Panc1 (cell line): ENCODE measurements at regions not wholly inside any gene's neighbourhood (a gene's known extent, or its start where the extent isn't known, plus 50 kb on each side); places are given as distances from the start of the nearest gene placed in this dataset.
A peak's percentile ranks its signal among the peaks of the same experiment; 100 is the strongest.

Experiments used
- ATAC-seq: fragments of 200-7000 bp; cut with Tn5 transposase; 2 replicates; pipeline ENCODE4 v1.9.1; 2020; ENCODE audit warnings: mild to moderate bottlenecking, moderate library complexity
- BruUV-seq: library from RNA; stranded (reverse); fragments of 400-500 nt; replicated peaks from 2 replicates; lab custom pipeline; 2021; lab: Mats Ljungman, UMichigan
- CTCF ChIA-PET: fragments of 300-600 bp; sonication (Branson Sonifier 250); formaldehyde crosslinking; loops from one replicate; lab custom pipeline; 2022; ENCODE audit warnings: antibody characterized with exemption; lab: Charles Lee
- POLR2A ChIA-PET: fragments of 300-600 bp; sonication (Branson Sonifier 250); formaldehyde crosslinking; loops from one replicate; lab custom pipeline; 2022; ENCODE audit warnings: antibody characterized with exemption; lab: Charles Lee
- DNase-seq: peaks from one replicate; pipeline ENCODE4 v3.0.0-alpha.2; 2010; ENCODE audit warnings: low read depth, low spot score
- H3K27ac ChIP-seq: 2 replicates; pipeline ENCODE4 v1.5.1; 2011; ENCODE audit warnings: mild to moderate bottlenecking, low read length, inconsistent platforms
- H3K27me3 ChIP-seq: fragments of 200-500 bp; sonication (Bioruptor generic); 2 replicates; pipeline ENCODE4 v1.6.0; 2014; ENCODE audit warnings: low read length, inconsistent platforms; ENCODE audit not compliant: control insufficient read depth, insufficient read depth
- H3K36me3 ChIP-seq: fragments of 200-500 bp; sonication (Bioruptor generic); 2 replicates; pipeline ENCODE4 v1.5.1; 2014; ENCODE audit warnings: inconsistent platforms, mild to moderate bottlenecking, low read length, moderate library complexity; ENCODE audit not compliant: control insufficient read depth, insufficient read depth
- H3K4me1 ChIP-seq: 2 replicates; pipeline ENCODE4 v1.5.1; 2011; ENCODE audit warnings: inconsistent platforms, mild to moderate bottlenecking, low read length, moderate library complexity; ENCODE audit not compliant: control insufficient read depth, insufficient read depth
- H3K4me3 ChIP-seq, 2 experiments: 2 replicates each; pipeline ENCODE4 v1.5.1; 2011 to 2012; ENCODE audit warnings: low read depth in 2 of 2, low read length in 2 of 2, mild to moderate bottlenecking in 2 of 2, inconsistent platforms in 1 of 2, moderate library complexity in 1 of 2
- H3K9me3 ChIP-seq: fragments of 200-500 bp; sonication (Bioruptor generic); 2 replicates; pipeline ENCODE4 v1.5.1; 2014; ENCODE audit warnings: low read depth, mild to moderate bottlenecking, inconsistent platforms, low read length, moderate library complexity; ENCODE audit not compliant: control insufficient read depth, insufficient read depth
- CTCF ChIP-seq: fragments of 450-650 bp; IDR thresholded peaks from 2 replicates; pipeline ENCODE4 v1.5.1; 2017; ENCODE audit warnings: mild to moderate bottlenecking
- POLR2AphosphoS5 ChIP-seq: IDR thresholded peaks from 2 replicates; pipeline ENCODE4 v1.6.1; 2012; ENCODE audit warnings: mild to moderate bottlenecking, low read depth, low read length, moderate library complexity
- SIN3A ChIP-seq: IDR thresholded peaks from 2 replicates; pipeline ENCODE4 v1.6.1; 2012; ENCODE audit warnings: low read depth, mild to moderate bottlenecking, low read length, moderate library complexity, borderline replicate concordance; ENCODE audit not compliant: insufficient read depth
- TCF7L2 ChIP-seq: IDR thresholded peaks from 2 replicates; pipeline ENCODE4 v1.6.1; 2011; ENCODE audit warnings: mild to moderate bottlenecking, low read depth, low read length, inconsistent platforms
- in situ Hi-C: cut with HindIII; loops from 2 replicates; pipeline ENCODE4 v1.10.0; 2016; ENCODE audit warnings: low sequenced_read_pairs, low pct_unique_long_range_greater_than_20kb
- intact Hi-C: fragments of 100-400 bp; cut with micrococcal nuclease; formaldehyde crosslinking; loops from one replicate; pipeline ENCODE4 v1.10.0; 2022; ENCODE audit not compliant: unreplicated experiment
- TF ChIP-seq, protein P1 (sequence below), 2 experiments: IDR thresholded peaks; 2 replicates each; pipeline ENCODE4 v1.6.1; 2011 to 2012; ENCODE audit warnings: low read depth in 2 of 2, control low read depth in 1 of 2, low read length in 1 of 2, mild to moderate bottlenecking in 1 of 2, moderate library complexity in 1 of 2; ENCODE audit not compliant: insufficient read depth in 1 of 2

DNA sequence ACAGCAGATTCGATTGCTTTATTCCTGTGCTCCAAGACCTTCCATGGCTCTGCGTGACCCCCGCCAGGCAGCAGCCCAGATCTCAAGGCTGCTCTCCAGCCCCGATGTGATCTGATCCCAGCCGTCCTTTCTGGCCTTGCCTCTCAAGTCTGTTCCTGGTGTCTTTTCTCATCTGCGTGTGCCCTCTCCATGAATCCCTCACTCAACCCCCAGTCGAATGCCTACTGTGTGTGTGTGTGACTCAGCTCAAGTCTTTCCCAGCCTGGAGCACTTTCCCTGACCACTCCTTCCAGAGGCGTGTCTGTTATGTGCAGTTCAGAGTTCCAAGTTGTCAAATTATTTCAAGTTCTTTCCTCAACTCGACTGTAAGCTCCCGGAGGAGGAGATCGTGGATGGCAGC, 64.0 kb downstream of the MRM1 start:
- no peak for TF ChIP-seq SIN3A
- no peak for TF ChIP-seq TCF7L2
- TF ChIP-seq CTCF: no peak
- TF ChIP-seq POLR2AphosphoS5: no peak
- TF ChIP-seq, protein P1, sequence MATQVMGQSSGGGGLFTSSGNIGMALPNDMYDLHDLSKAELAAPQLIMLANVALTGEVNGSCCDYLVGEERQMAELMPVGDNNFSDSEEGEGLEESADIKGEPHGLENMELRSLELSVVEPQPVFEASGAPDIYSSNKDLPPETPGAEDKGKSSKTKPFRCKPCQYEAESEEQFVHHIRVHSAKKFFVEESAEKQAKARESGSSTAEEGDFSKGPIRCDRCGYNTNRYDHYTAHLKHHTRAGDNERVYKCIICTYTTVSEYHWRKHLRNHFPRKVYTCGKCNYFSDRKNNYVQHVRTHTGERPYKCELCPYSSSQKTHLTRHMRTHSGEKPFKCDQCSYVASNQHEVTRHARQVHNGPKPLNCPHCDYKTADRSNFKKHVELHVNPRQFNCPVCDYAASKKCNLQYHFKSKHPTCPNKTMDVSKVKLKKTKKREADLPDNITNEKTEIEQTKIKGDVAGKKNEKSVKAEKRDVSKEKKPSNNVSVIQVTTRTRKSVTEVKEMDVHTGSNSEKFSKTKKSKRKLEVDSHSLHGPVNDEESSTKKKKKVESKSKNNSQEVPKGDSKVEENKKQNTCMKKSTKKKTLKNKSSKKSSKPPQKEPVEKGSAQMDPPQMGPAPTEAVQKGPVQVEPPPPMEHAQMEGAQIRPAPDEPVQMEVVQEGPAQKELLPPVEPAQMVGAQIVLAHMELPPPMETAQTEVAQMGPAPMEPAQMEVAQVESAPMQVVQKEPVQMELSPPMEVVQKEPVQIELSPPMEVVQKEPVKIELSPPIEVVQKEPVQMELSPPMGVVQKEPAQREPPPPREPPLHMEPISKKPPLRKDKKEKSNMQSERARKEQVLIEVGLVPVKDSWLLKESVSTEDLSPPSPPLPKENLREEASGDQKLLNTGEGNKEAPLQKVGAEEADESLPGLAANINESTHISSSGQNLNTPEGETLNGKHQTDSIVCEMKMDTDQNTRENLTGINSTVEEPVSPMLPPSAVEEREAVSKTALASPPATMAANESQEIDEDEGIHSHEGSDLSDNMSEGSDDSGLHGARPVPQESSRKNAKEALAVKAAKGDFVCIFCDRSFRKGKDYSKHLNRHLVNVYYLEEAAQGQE (IDR thresholded peaks at IDR 0.05; ENCODE audit: insufficient read depth in 1 of 2, low read depth in 2 of 2, low read length in 1 of 2): no peak
- ChIA-PET POLR2A (interaction anchor here (0.5 kb wide), 1 partner anchor 62 kb away, joined by 5 read pairs; no protein-coding TSS in a partner anchor), CTCF (no interaction called here)
- Histone ChIP-seq H3K27ac (no peak overlapping the region), H3K9me3 (no peaks in the 10 kb centered on the region), H3K36me3 (no peaks in the 10 kb centered on the region), H3K4me3 (no peak overlapping the region), H3K27me3 (no peaks in the 10 kb centered on the region), H3K4me1 (no peaks in the 10 kb centered on the region)
- intact Hi-C loops (no loop called here), in situ Hi-C loops (no loop called here)
- BruUV-seq: no TSS peak
- DNase-seq: no peak
- ATAC-seq: peak; percentile 53; the same call in 1 of the 2 replicates

DNA sequence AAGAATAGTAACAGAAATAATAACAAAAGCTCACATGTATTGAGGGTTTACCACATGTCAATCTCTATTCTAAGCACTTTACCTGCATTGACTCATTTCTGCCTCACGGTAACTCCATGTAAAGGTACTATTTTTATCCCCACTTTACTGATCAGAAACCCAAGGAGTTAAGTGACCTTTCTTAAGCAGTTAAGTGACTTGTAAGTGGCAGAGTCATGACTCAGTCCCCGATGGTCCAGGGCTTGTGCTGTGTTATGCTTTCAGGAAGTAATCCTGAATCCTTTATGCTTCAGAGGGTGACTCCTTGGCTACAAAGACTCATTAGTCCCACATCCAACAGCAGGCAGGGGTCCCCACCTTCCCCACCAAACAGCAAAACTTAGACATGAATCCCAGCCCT, 66.5 kb downstream of the MRM1 start:
- no peaks in the 10 kb centered on the region for H3K27me3 ChIP-seq
- ChIA-PET POLR2A (no interaction called here), CTCF (no interaction called here)
- no peaks in the 10 kb centered on the region for H3K4me1 ChIP-seq
- no peak overlapping the region for H3K4me3 ChIP-seq
- DNase-seq (no peak), ATAC-seq (no peak)
- TF ChIP-seq, protein P1 (IDR thresholded peaks at IDR 0.05; ENCODE audit: insufficient read depth in 1 of 2, low read depth in 2 of 2, low read length in 1 of 2): no peak
- TF ChIP-seq POLR2AphosphoS5 (no peak), SIN3A (no peak)
- H3K9me3 ChIP-seq: no peaks in the 10 kb centered on the region
- BruUV-seq: no TSS peak
- H3K27ac ChIP-seq: no peak overlapping the region
- in situ Hi-C loops: no loop called here
- intact Hi-C loops: no loop called here
- H3K36me3 ChIP-seq: no peaks in the 10 kb centered on the region
